GM13977 (cell line): ENCODE measurements at regions not wholly inside any gene's neighbourhood (a gene's known extent, or its start where the extent isn't known, plus 50 kb on each side); places are given as distances from the start of the nearest gene placed in this dataset.
A peak's percentile ranks its signal among the peaks of the same experiment; 100 is the strongest.

Experiments
- DNase-seq: peaks from one replicate; pipeline ENCODE4 v3.0.0; 2012; ENCODE audit warnings: low spot score
- CTCF ChIP-seq: IDR thresholded peaks from 2 replicates; pipeline ENCODE4 v1.5.1; 2012; ENCODE audit warnings: mild to moderate bottlenecking, control low read depth; ENCODE audit not compliant: insufficient read depth; ENCODE audit errors: extremely low read depth, missing control alignments
- in situ Hi-C: fragments of 300-500 bp; cut with MboI; formaldehyde crosslinking; loops from one replicate; pipeline ENCODE4 v1.12.0; 2022; ENCODE audit warnings: low sequenced_read_pairs, low pct_unique_long_range_greater_than_20kb, mixed read lengths, inconsistent platforms; ENCODE audit not compliant: unreplicated experiment

- no peak for DNase-seq
- in situ Hi-C loops: no loop called here
- no peak for TF ChIP-seq CTCF
Measured at GRCh38 chr14:86675059-86675458, 1145.1 kb downstream of the FLRT2 start.

- DNase-seq: no peak
- no peak for TF ChIP-seq CTCF
- in situ Hi-C loops: no loop called here
Measured at GRCh38 chr14:86673523-86673969, 1143.6 kb downstream of the FLRT2 start.

GRCh38 chr14:86672080-86672479 lies 1142.1 kb downstream of the FLRT2 start:
- DNase-seq: no peak
- in situ Hi-C loops: no loop called here
- no peak for TF ChIP-seq CTCF

GRCh38 chr14:86665975-86666374 lies 1136.0 kb downstream of the FLRT2 start:
- no peak for TF ChIP-seq CTCF
- no peak for DNase-seq
- in situ Hi-C loops: no loop called here

GRCh38 chr14:86662334-86662733 lies 1132.4 kb downstream of the FLRT2 start:
- no peak for DNase-seq
- no peak for TF ChIP-seq CTCF
- in situ Hi-C loops: no loop called here

- DNase-seq: peak; percentile 7
- in situ Hi-C loops: no loop called here
- TF ChIP-seq CTCF: peak; percentile 53
Measured at GRCh38 chr14:86654558-86655184, 1124.7 kb downstream of the FLRT2 start.

GRCh38 chr14:86652526-86652925 lies 1122.6 kb downstream of the FLRT2 start:
- DNase-seq: no peak
- no peak for TF ChIP-seq CTCF
- in situ Hi-C loops: no loop called here
